NOMO-1 treated with DMSO at 0.1 percent for 48 hours (cell line): ENCODE measurements at regions not wholly inside any gene's neighbourhood (a gene's known extent, or its start where the extent isn't known, plus 50 kb on each side); places are given as distances from the start of the nearest gene placed in this dataset.
"Not testable (repeated sequence)": the region's sequence is repeated elsewhere in the genome, so short reads cannot be mapped to it uniquely, and the experiment has no call there.

ENCODE experiments used
- DNase-seq: peaks from one replicate; lab custom pipeline; 2025; ENCODE audit not compliant: unreplicated experiment; lab: John Stamatoyannopoulos, UW

DNA sequence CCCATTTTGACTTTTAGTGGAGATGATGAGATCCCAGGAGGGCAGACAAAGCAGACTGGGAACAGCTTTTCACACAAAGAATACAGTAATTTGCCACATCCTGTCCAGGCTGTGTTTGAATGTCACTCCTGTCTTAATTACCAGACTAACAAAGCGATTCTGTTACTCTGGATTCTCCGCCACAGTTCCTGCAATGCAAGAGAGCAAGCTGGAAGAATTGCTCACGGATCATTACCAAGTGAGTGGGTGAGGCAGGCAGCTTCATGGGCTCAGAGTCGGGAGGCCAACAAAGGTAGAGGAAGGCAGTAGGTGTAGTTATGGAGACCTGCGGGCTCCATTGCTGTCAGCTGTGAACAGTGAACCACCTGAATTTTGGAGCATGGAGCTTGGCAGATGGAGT is 250.5 kb upstream of the ATP5MC3 start:
- no peak for DNase-seq

DNA sequence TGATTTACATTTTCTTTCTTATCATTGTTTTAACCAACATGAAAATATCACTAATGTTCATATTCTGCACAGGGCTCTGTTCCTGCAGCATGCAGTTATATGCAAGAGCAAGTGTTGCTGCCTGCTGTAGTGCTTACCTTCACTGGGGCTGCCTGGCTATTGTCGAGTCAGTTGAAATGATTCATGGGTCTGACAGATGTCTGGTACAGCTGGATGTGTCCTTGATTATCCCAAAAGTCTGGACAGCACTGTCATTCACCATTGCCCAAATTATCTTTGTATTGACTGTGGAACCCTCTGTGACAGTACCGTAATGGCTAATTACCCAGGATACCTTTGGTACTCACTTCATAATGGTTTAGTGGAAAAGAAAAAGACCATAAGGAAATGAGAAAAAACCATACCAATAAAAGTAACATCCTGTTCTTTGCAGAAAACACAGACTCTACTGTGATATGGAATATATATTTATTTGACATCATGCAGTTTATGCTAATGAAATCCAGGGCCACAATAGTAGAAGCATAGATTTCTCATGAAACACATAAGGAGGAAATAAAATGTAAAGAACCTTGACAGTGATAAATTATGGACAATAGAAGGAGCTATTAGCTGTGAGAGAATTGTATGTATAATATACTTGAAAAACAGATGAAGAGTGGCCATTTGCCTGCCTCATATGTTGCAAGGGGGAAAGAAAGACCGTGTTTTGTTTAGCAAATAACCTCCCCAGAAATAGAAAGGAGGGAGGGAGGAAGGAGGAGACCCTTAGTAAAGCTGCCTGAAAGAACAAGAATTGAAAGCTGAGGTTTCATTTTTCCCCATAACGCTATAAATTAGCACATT is 249.8 kb upstream of the ATP5MC3 start:
- no peak for DNase-seq

DNA sequence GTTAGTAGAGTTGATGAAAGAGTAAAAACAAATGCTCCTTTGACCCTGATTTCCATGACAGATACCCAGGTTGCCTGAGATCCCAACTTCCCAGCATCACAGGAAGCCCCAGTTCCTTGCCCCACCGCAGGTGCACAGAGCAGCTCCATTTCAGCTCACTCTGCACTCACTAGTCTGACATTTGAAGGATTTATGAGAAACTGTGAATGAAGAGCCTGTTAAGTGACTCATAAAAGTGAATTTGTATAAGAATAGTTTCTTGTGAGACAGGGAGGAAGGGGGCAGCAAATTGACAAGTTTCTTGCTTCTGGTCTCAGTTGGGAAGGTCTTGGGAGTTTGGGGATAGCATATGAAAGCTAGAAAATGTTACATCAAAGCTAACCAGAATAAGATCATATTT is 248.7 kb upstream of the ATP5MC3 start:
- no peak for DNase-seq

DNA sequence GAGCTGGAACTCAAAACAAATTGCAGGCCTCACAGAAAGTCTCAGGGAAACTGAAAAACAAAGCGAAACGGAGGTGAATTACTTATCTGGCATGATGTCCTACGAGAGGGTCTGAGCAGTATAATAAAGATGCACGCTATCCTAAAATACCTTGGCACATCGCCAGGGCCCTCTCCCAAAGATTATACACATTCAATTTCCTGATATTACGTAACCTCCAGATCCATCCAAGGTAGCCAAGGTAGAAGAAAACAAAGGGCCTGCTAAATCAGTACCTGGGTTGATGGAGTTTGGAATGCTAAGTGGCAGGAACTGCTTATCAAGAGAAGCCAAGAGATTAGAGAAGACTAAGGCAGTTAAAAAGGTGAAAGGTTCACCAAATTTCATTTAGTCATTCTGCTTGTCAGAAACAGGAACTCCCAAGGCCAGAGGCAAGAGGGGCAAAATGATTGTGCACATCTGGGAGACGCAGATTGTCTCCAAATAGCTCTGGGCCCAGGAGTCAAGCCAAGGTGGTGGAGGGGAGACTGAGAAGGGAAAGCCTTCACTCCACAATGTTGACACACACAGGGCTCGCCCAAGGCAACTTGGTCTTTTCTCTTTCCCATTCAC is 236.8 kb upstream of the ATP5MC3 start:
- peak; percentile 67 for DNase-seq

DNA sequence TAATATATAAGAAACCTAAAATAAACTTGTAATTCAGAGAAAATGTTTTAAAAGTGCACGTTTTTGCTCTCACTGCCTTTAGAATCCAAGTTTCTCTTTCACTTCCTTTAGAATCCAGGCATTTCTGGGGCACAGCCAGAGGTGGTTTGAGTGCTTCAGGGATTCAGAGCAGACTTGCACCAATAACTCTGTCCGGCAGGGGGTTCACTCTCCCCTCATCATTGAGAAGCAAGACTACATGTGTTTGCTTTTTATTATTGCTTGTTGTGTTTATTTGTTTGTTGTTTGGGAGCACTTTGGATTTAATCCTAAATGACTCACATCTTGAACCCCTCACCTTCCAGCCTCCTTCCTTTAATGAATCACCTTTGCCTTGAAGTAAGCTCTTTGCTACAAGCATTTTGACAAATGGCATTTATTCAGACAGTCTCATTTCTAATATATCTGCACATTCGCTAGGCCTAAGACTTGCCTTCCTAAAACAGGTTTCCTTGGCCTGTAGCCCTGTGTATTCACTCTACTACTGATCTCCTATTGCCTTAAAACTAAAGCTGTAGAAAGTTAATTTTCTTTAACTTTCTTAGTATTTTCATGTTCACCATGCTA is 233.5 kb upstream of the ATP5MC3 start:
- peak; percentile 72 for DNase-seq

DNA sequence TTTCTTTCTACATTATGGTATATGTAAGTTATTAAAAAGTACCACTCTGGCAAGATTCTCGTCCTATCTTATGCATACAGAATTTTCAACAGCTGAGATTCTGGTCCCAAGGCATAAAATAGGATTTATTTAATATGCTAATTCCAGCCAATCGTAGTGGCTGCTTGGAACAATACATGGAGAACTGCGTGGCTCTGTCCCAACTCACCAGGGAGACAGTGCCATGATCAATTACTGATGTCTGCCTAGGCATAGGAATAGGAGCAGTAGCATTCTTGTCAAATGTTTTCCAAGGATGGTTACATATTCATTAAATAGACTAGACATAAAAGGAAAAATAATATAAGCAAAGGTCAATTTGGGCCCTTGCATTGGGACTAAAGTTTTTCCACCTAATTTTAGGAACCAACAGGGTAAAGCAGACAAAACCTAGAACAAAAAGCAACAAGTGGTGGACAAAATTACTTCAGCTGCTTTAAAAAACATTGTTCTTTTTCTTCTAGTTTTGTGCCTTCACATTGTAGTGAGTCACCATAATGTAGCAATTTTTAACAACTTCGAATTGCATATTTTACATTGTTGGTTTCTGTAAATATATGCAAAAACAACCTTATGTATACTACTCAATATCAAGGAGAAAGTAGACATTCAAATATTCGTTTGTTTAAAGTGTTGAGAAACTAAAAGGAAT is 232.8 kb upstream of the ATP5MC3 start:
- no peak for DNase-seq

DNA sequence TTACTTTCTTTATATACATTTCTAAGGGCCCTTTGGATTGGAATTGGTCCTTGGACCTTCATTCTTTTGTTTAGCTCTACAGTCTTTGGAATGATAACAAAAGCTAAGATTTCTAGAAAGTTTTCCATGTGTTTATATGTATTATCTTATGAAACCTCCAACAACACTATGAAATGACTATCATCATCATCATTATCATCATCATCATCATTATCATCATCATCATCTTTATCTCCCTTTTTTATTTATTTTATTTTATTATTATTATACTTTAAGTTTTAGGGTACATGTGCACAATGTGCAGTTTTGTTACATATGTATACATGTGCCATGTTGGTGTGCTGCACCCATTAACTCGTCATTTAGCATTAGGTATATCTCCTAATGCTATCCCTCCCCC is 229.4 kb upstream of the ATP5MC3 start:
- DNase-seq = not testable (repeated sequence)

DNA sequence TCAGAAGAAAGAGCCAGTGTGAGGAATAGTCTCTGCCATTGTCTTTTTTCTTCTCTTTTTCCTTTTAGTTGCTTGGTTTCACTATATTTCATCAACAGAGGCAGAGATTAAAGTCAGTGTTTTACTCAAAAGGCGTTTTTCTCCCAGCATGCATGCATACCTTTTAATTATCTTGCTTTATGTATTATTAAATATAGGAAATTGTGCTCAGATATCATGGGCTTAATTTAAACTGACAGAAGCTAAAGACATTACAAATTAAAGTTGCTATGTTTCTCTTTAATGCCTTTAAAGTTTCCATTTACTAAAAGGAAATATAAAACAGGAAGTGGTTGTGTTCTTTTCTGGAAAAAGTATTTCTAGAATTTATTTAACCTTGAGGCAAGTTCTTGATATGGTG is 223.3 kb upstream of the ATP5MC3 start:
- peak; percentile 23 for DNase-seq

DNA sequence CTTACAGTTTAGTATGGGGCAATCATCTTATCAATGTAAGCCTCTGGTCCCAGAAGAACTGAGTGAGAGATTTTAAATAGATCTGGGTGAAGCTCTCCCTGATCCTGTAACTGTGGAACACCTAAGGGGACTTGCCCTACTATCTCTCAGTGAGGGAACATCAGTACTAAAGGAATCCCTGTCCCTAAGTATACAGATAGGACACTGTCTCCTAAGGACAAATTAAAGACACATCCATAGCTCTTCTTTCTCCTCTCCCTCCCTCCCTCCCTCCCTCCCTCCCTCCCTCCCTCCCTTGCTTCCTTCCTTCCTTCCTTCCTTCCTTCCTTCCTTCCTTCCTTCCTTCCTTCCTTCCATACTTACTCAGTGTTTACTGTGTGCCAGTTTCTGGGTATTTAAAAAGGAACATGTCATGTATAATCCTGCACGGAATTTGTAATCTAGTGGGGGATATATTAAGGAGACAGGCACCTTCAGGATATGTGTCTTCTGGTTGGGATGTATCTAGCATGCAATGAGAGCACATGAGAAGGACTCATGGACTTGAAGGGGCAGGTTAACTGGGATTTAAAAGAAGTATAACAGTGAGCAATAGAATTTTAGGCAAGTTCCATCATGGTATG is 222.2 kb upstream of the ATP5MC3 start:
- DNase-seq = no peak

DNA sequence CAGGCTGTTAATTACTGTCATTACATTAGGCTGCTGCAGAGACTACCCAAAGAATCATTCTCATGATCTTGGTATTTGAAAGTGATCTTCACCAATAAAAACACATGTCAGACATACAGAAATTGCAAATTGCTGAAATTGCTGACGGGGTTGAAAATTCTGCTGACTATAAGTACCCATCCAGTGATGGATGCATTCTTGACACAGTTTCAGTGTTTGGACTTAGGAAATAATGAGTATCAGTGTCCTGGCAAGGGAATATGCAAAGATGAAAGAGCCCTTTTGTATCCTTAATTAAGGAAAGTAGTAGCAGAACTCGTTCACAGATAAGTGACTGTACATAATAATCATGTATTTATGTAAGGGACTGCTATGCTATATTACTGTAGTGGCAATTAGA is 221.1 kb upstream of the ATP5MC3 start:
- DNase-seq = no peak

DNA sequence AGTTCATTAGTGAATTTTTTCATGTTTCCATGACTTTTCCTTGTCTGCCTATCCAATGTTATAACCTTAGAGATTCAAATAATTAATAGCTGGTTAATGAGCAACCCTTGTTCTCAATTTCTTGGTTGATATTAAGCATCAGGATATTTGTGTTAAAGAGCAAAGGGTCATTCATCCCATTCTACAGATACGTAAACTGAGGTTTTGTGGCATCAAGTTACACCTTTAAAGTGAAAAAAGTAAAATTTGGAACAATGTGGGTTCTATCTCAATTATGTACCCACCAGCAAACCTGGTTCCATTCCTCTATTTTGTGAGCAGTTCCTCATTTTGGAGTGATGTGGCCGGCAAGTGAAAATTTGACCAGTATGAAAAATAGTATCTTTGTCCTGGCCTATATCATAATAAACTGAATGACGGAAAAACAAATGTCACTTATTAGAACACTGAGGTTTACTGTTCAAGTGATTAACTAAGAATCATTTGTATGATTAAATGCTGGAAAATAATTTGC is 220.5 kb upstream of the ATP5MC3 start:
- no peak for DNase-seq

DNA sequence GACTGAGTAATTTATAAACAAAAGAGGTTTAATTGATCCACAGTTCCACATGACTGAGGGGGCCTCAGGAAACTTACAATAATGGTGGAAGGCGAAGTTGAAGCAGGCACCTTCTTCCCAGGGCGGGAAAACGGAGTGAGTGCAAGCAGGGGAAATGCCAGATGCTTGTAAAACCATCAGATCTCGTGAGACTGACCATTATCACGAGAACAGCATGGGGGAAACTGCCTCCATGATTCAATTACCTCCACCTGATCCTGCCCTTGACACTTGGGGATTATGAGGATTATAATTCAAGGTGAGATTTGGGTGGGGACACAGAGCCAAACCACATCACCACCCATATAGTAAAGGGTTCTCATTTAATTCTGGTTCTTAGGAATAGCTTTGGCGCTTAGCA is 219.5 kb upstream of the ATP5MC3 start:
- DNase-seq = no peak

DNA sequence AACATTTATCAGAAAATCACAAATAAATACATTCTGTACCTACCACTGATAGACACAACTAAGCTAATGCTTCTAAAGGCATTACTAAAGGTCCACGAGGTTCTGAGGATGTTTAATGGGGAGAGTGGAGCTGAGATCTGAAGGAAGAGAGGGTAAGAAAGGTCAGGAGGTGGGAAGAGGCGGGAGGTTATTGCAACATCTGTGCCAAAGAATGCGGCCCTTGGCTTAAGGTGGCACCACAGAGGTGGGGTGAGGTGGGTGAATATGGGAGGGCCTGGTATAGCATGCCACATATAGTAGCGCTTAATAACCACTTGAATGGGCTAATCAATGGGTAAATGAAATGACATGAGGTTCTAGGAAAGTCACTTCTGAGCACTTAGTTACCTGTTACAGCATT is 217.8 kb upstream of the ATP5MC3 start:
- DNase-seq = no peak

DNA sequence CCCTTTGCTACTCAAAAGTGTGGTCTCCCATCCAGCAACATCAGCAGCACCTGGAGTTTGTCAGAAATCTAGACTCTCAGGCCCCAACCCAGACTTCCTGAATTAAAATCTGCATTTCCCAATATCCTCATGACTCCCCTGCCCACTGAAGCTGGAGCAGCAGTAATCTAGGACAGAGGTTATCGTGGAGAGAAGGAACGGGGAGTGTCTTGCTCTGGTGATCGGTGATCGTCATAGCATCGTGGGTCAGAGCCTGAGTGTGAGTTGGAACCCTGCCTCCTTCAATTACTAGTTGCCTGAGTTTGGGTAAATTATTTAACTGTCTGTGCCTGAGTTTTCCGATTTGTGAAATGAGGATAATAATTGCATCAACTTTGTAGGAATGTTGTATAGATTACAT is 217.3 kb upstream of the ATP5MC3 start:
- DNase-seq = no peak

DNA sequence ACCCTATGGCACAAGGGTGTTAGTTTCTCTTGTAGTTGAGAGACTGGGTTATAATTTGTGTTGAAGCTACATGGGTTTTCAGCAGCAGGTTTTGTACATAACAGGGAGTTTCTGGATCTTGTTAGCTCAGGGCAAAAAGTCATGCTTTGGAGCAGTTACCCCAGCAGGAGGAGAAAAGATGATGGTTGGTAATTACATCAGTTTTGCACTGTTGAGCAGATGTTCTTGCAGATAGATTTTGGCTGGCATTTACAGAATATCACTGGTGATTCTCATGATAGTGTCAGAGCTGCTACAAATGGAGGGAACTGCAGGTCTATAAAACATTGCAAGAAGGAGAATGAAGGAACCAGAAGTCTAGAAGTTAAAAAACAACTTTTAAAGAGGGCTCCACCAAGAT is 215.2 kb upstream of the ATP5MC3 start:
- DNase-seq = no peak

DNA sequence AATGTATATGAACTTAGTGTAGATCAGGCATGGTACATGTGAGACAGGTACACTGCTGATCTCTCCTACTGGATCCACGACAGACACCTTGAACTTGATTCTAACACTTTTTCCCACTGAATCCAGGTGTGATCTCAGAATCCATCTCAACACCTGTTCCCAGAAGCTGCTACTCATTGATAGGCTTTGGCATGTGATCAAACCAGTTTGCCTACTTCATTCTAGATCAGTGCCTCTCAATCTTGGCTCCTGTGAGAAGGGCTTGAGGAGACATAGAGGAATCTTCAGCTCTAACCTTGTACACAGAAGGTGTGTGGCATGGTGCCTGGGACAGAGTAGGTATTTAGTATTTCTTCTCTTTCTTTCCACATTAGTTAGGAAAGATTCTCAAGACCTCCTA is 212.3 kb upstream of the ATP5MC3 start:
- DNase-seq = no peak

DNA sequence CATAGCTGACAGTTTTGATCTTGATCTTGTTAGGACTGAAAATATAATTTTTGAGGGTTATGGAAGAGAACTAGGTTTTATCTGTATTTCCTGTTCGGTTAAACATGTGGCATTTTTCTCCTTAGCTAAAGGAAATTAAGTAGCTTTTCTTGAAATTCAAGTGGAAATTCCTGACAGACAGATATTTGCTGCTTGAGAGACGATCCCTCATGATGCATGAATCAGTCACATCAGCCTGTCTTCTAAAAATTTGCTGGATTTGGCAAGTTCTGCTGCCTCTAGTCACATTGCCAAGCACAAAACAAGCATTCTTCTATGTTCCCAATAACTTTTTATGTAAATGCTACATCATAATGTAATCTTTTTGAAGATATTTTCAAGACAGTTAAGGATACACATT is 201.8 kb upstream of the ATP5MC3 start:
- DNase-seq = no peak

DNA sequence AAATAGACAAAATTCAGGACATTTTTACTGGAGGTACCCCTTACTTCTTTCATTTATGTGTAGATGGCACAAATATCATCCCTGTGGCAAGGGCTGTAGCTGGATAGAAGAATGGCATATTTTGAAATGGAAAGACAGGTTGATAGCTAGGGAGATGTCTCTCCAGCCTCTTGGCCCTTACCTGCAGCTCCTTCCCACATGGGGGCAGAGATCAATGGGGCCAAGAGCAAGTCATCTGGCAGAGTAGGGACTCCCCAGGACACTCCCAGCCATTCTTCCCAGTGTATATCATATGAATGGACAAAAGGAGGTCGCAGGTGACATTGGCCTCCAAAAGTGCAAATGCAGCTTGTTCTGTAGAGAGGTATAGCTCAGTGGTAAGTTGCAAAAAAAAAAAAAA is 192.2 kb upstream of the ATP5MC3 start:
- DNase-seq = no peak

DNA sequence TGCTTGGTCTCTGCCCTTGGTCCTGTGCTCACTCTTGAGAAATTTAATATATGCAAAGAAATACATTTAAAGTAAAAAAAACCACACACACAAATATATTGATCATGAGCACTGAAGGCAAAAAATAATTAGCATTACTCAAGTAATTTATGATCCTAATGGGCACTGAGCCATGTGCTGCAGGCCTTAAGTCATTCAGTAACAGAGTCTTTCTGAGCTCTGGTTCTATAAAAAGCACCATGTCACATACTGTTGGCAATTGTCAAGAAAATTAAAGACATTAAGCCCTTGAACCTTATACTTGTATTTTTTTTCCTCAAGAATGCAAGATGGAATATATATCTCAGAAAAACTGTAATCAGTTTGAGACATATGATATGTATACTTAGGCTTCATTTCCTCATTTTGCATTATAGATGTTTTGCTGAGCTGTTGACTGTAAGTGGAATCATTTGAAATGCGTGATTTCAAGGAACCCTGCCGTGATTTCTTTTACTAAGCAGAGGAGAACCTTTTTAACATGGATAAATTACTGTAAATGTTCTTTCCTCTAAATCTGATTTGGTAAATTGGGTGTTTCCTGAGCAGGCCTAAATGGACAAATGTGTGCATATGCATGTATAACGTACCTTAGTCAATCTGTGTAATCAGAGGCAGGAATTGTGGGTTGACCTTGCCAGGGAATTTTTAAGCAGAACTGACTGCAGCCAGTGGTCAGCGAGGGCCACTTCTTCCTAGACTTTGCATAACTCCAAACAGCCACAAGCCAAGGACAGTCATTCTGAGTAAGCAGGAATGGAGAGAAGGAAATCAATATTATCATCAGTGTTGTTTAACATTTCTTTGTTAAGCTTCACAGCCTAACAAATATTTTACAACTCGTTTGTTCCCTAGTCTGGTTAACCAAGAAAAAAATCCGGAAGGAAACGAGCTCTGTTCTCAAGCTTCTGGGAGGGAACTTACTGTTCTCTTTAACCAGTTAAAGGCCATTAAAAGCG is 191.5 kb upstream of the ATP5MC3 start:
- DNase-seq = peak; percentile 25

DNA sequence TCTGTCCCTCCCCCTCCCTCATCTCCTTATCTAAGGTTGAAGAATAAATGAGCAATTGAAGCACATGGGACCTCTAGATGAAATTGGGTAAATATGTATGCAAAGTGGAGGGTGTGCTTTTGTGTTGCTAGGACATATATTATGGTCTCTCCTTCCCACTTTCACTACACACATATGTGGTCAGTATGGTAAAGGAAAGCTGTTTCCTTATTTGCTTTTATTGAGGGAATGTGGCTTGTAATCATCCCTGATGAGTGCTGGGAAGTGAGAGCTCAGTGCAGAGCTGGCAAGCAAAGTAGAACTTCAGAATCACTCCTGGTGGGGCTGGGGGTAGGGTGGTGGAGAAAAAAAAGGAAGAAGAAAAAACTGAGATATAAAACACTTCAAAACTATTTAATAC is 189.9 kb upstream of the ATP5MC3 start:
- no peak for DNase-seq
